Large intestine (tissue), 3 donors: ENCODE measurements at regions not wholly inside any gene's neighbourhood (a gene's known extent, or its start where the extent isn't known, plus 50 kb on each side); places are given as distances from the start of the nearest gene placed in this dataset.

Experiments
- DNase-seq, 2 donors: peaks; one replicate each; pipeline versions ENCODE4 v3.0.0 to v3.0.0-alpha.2; 2013
- H3K27ac ChIP-seq: one replicate; pipeline ENCODE4 v1.5.1; 2013; ENCODE audit warnings: low read length
- H3K27me3 ChIP-seq: 2 replicates; pipeline ENCODE4 v1.6.1; 2013; ENCODE audit warnings: low read length; ENCODE audit not compliant: control insufficient read depth, insufficient read depth
- H3K36me3 ChIP-seq: 2 replicates; pipeline ENCODE4 v1.6.1; 2013; ENCODE audit warnings: low read length; ENCODE audit not compliant: control insufficient read depth, insufficient read depth
- H3K4me1 ChIP-seq: one replicate; pipeline ENCODE4 v1.6.1; 2013; ENCODE audit warnings: low read length; ENCODE audit not compliant: control insufficient read depth, insufficient read depth
- H3K4me3 ChIP-seq: one replicate; pipeline ENCODE4 v1.5.1; 2013; ENCODE audit warnings: low read length
- H3K9me3 ChIP-seq: one replicate; pipeline ENCODE4 v1.6.1; 2013; ENCODE audit warnings: mild to moderate bottlenecking, low read depth, low read length, moderate library complexity; ENCODE audit not compliant: control insufficient read depth
- WGBS: methylation state at CpG from one replicate; pipeline ENCODE4 v1.1.5; 2013; ENCODE audit warnings: low lambda C conversion rate; ENCODE audit not compliant: insufficient coverage; 5-methylcytosine and 5-hydroxymethylcytosine counted together

DNA sequence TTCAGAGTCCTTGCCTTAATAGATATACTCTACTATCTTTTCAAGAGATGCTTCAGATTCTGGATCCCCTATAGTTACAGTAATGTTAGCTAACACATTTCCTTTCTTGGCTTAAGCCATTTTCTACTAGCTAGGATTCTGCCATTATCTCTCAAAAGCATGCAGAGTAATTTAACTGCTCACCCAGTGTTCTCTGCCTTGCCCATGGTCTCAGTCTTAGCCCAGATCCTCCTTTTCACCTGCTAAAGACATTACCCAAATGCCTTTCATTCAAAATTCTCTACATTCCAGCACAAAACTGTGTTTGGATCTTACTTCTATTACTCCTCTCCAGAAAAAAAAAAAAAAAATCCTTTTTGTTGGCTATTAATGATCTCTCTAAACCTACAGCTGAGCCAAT lies 474.2 kb upstream of the LRRTM1 start:
- no peaks in the 10 kb centered on the region for H3K4me1 ChIP-seq
- H3K4me3 ChIP-seq = no peak overlapping the region
- H3K27ac ChIP-seq = no peak overlapping the region
- no peaks in the 10 kb centered on the region for H3K27me3 ChIP-seq
- H3K9me3 ChIP-seq = no peaks in the 10 kb centered on the region
- no peak for DNase-seq
- H3K36me3 ChIP-seq = no peaks in the 10 kb centered on the region

DNA sequence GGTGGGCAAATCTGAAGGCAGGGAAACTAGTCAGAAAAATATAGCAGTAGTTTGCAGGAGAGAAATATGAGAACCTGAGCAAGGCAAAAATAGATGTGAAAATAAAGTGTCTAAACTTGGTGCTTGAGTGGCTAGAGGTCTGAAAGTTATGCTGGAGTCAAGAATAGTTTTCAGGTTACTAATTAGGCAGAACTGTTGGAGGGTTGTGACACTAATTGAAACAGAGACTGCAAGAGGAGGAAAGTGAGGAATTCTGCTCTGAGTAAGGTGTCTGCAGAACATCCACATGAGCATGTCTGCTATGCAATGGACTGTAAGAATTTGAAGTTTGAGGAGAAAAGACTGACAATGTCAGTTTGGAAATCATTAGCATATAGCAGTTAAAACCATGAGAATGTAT lies 444.0 kb upstream of the LRRTM1 start:
- DNase-seq = no peak
- no peaks in the 10 kb centered on the region for H3K4me1 ChIP-seq
- H3K4me3 ChIP-seq = no peak overlapping the region
- no peaks in the 10 kb centered on the region for H3K9me3 ChIP-seq
- no peaks in the 10 kb centered on the region for H3K36me3 ChIP-seq
- H3K27me3 ChIP-seq = no peaks in the 10 kb centered on the region
- H3K27ac ChIP-seq = no peak overlapping the region

DNA sequence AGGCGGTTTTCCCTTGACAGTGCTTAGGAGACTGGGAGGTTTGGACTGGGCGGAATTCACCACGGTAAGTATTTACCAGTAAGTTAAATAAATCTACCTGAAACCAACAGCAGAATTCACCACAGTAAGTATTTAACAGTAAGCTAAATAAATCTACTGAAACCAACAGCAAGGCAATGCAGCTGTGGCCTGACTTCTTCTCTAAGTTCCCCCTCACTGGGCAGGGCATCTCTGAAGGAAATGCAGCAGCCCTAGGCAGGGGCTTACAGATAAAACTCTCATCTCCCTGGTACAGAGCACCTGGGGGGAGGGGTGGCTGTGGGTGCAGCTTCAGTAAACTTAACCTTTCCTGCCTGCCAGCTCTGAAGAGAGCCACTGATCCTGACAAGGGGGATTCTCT lies 432.5 kb upstream of the LRRTM1 start:
- no peaks in the 10 kb centered on the region for H3K9me3 ChIP-seq
- no peak overlapping the region for H3K27ac ChIP-seq
- H3K27me3 ChIP-seq = no peaks in the 10 kb centered on the region
- H3K4me1 ChIP-seq = no peaks in the 10 kb centered on the region
- H3K4me3 ChIP-seq = no peak overlapping the region
- no peak for DNase-seq
- no peaks in the 10 kb centered on the region for H3K36me3 ChIP-seq
- no CpG with 5 or more reads among the region's 3 CpGs for WGBS

DNA sequence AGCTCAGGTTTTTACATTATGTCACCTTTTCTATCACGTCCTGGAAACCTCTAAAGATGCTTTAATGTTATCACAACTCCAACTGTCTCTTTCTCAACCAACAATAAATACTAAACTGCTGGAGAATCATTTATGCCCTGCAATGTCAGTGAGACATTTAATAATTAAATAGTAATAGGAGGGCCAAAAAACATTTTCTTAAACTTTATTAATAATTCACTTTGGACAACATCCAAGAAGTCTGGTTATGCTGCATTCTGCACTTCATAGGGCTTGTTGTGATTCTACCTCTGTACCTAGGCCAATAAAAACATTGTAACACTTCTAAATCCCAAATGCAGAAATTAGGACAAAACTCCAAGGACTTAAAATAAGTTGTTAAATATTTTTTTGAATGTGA lies 420.4 kb upstream of the LRRTM1 start:
- H3K27me3 ChIP-seq = no peaks in the 10 kb centered on the region
- H3K4me1 ChIP-seq = no peaks in the 10 kb centered on the region
- H3K27ac ChIP-seq = no peak overlapping the region
- no peaks in the 10 kb centered on the region for H3K36me3 ChIP-seq
- no CpG with 5 or more reads among the region's 1 CpG for WGBS
- no peak overlapping the region for H3K4me3 ChIP-seq
- DNase-seq = no peak
- no peaks in the 10 kb centered on the region for H3K9me3 ChIP-seq

DNA sequence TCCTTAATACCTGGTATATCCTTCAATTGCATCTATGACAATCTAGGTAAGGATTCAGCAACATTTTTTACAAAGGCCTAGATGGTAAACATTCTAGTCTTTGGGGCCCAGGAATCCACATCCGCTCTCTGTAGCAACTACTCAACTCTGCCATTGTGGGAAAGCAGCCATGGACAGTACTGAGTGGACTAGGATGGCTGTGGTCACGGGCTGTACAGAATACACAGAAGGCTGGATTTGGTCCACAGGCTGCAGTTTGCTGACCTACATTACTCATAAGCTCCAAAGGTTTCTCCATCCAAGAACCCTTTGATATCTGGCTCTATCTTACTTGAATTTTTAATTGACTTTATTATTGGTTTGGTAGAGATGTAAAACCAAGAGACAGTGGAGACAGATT lies 418.3 kb upstream of the LRRTM1 start:
- no peak for DNase-seq
- no peaks in the 10 kb centered on the region for H3K4me1 ChIP-seq
- no peaks in the 10 kb centered on the region for H3K27me3 ChIP-seq
- no peak overlapping the region for H3K27ac ChIP-seq
- no peaks in the 10 kb centered on the region for H3K36me3 ChIP-seq
- no peaks in the 10 kb centered on the region for H3K9me3 ChIP-seq
- H3K4me3 ChIP-seq = no peak overlapping the region
- no CpG with 5 or more reads among the region's 2 CpGs for WGBS

DNA sequence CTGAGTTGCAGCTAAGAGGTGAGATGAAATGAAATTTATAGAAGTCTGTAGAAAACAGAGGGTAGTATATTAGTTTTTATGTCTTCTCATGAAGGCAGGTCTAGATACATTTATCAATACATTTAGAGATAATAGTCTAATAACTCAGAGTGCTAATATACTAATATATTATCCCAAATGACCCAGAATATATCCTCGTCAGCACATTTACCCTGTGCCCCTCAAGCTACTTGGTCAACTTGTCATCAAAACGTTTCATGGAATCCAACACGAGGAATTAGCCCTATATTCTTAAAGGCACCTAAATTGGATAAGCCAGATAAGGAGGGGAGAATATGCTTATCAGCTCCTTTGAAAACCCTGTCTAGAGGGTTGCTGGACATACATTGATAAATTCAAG lies 415.1 kb upstream of the LRRTM1 start:
- Histone ChIP-seq H3K4me1 (no peaks in the 10 kb centered on the region), H3K27ac (no peak overlapping the region), H3K4me3 (no peak overlapping the region), H3K36me3 (no peaks in the 10 kb centered on the region), H3K27me3 (no peaks in the 10 kb centered on the region), H3K9me3 (no peaks in the 10 kb centered on the region)
- no peak for DNase-seq
- 100% methylated on average over 1 of the region's 3 CpGs for WGBS

DNA sequence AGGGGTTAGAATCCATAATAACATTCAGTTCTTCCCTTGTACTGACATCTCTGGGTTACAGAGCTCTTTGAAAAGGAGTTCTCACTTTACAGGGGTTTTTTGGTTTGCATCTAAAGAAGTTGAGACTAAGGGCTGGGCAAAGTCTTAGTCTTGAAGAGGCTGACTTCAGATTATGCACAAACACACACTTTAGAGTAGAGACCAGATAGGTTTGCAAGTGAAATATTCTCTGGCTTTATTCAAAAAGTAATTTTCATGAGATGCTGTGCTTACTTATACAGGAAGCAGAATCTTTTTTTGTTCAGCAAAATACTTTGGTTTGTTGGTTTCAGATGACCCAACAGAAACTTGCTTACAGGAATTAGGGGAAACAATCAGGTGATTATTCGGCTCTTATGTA lies 410.9 kb upstream of the LRRTM1 start:
- no peak for DNase-seq
- H3K27me3 ChIP-seq = no peaks in the 10 kb centered on the region
- no peaks in the 10 kb centered on the region for H3K9me3 ChIP-seq
- no CpG with 5 or more reads among the region's 1 CpG for WGBS
- no peaks in the 10 kb centered on the region for H3K36me3 ChIP-seq
- no peaks in the 10 kb centered on the region for H3K4me1 ChIP-seq
- H3K27ac ChIP-seq = no peak overlapping the region
- no peak overlapping the region for H3K4me3 ChIP-seq

DNA sequence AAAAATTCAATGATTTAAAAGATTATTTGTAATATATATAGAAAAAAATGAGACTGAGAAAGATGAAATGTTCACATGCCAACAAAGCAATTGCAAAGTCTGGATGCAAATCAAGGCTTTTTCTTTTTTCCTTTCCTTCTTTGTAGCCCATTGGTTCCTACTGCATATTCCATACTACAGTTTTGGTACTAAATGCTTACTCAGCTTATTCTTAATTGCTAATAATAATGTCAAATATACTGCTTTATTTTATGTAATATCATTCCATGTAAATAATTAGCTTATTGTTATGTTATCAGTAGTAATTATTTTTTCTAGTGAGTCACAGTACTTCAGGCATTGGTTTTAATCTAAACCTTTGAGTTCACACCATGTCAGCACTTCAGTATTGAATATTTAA lies 407.4 kb upstream of the LRRTM1 start:
- H3K27me3 ChIP-seq = no peaks in the 10 kb centered on the region
- no peak overlapping the region for H3K27ac ChIP-seq
- no peak for DNase-seq
- H3K36me3 ChIP-seq = no peaks in the 10 kb centered on the region
- no peaks in the 10 kb centered on the region for H3K4me1 ChIP-seq
- H3K9me3 ChIP-seq = no peaks in the 10 kb centered on the region
- no peak overlapping the region for H3K4me3 ChIP-seq

DNA sequence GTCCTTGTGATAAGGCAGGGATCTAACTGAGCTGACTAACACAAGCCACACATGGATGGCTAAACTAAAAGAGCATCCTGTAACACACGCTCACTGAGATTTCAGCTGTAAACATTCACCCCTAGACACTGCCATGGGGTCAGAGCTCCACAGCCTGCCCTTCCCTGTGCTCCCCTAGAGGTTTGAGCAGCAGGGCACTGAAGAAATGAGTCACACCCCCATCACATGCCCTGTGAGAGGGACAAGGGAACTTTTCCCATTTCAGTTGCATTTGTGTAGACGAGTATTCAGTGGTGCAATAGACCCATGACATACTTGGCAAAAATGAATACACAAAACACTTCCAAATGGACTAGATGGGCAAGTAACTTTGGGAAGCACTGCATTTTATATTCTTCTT lies 402.4 kb upstream of the LRRTM1 start:
- DNase-seq = no peak
- WGBS = no CpG with 5 or more reads among the region's 2 CpGs
- Histone ChIP-seq H3K4me1 (no peaks in the 10 kb centered on the region), H3K36me3 (no peaks in the 10 kb centered on the region), H3K27ac (no peak overlapping the region), H3K9me3 (no peaks in the 10 kb centered on the region), H3K27me3 (no peaks in the 10 kb centered on the region), H3K4me3 (no peak overlapping the region)

DNA sequence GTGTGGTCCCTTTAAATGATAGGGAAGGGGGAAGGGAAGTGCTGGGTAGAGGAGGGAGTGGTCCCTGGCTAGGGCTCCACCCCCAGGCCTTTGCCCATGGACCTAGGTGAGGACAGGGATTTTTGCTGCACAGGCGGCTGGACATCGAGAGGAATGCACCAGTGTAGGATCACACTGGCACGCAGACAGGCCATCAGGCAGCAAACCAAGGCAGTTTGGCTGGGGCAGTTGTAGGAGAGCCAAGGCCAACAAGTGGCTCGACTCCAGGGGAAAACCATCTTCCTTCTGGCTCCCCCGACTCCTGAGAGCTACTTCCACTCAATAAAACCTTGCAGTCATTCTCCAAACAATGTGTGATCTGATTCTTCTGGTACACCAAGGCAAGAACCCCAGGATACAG lies 402.0 kb upstream of the LRRTM1 start:
- Histone ChIP-seq H3K4me3 (no peak overlapping the region), H3K9me3 (no peaks in the 10 kb centered on the region), H3K27me3 (no peaks in the 10 kb centered on the region), H3K4me1 (no peaks in the 10 kb centered on the region), H3K27ac (no peak overlapping the region), H3K36me3 (no peaks in the 10 kb centered on the region)
- DNase-seq = no peak
- WGBS = no CpG with 5 or more reads among the region's 5 CpGs

DNA sequence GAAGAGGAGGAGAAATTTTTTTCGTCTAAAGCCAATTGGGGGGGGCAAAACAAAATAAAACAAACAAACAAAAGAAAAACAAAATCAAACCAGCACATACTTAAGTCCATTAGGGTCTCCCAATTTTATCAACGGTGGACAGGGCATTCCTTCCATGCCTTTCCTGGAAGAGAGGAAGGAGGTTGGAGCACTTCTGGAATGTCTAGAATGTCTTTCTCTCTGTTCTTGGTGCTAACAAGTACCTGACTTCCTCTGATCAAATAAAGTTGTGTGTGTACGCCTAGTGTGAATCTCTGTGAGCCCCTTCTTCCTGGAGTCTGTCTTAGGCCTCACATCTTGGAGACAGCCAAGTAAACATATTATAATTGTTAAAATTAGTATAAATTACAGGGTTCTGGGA lies 399.0 kb upstream of the LRRTM1 start:
- Histone ChIP-seq H3K27ac (no peak overlapping the region), H3K27me3 (no peaks in the 10 kb centered on the region), H3K9me3 (no peaks in the 10 kb centered on the region), H3K4me1 (no peaks in the 10 kb centered on the region), H3K4me3 (no peak overlapping the region), H3K36me3 (no peaks in the 10 kb centered on the region)
- WGBS = 100% methylated on average over 1 of the region's 3 CpGs
- DNase-seq = no peak

DNA sequence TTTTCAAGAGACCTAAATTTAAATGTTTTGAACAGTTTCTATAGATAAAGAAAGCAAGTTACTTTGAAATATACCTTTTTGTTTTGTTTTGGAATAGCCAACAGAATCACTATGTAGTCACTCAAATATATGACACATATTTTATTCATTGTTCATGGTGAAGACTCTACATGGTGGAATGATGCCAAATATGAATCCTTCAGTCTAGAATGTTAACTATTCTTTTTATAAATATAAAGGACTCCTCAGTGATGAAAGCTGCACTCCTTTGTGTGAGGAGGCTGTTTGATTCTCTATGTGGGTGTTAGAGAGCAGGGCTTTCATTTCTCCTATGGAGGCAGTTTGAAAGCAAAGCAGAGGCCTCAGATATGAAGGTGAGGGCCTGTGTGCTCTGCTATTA lies 396.4 kb upstream of the LRRTM1 start:
- no peak overlapping the region for H3K4me3 ChIP-seq
- H3K4me1 ChIP-seq = no peaks in the 10 kb centered on the region
- H3K27ac ChIP-seq = no peak overlapping the region
- no peak for DNase-seq
- H3K36me3 ChIP-seq = no peaks in the 10 kb centered on the region
- no peaks in the 10 kb centered on the region for H3K27me3 ChIP-seq
- H3K9me3 ChIP-seq = no peaks in the 10 kb centered on the region
